NCI-H2196 (cell line): ENCODE measurements at regions not wholly inside any gene's neighbourhood (a gene's known extent, or its start where the extent isn't known, plus 50 kb on each side); places are given as distances from the start of the nearest gene placed in this dataset.
"Not testable (repeated sequence)": the region's sequence is repeated elsewhere in the genome, so short reads cannot be mapped to it uniquely, and the experiment has no call there.

Experiments used
- DNase-seq: peaks from one replicate; lab custom pipeline; 2025; ENCODE audit not compliant: unreplicated experiment; lab: John Stamatoyannopoulos, UW

- no peak for DNase-seq
Observed at GRCh38 chr6:142633317-142633716, 311.7 kb downstream of the HIVEP2 start.

DNA sequence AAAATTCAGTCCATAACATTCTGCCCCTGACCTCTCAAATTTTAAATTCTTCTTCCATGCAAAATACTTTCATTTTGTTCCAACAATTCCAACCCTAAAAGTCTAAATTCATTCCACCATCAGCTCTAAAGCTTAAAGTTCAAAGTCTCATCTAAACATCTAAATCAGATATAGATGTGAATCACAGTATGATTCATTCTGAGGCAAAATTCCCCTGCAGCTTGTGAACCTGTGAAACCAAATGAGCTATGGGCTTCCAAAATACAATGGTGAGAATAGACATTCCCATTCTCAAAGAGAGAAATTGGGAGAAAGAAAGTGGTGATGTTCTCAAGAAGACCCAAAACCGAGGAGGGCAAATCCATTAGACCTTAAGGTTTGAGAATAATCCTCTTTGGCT is 309.8 kb downstream of the HIVEP2 start:
- no peak for DNase-seq

- DNase-seq = no peak
Observed at GRCh38 chr6:142637624-142638351, 307.2 kb downstream of the HIVEP2 start.

- DNase-seq = no peak
Observed at GRCh38 chr6:142642651-142643050, 302.3 kb downstream of the HIVEP2 start.

- DNase-seq = no peak
Observed at GRCh38 chr6:142644866-142645265, 300.1 kb downstream of the HIVEP2 start.

DNA sequence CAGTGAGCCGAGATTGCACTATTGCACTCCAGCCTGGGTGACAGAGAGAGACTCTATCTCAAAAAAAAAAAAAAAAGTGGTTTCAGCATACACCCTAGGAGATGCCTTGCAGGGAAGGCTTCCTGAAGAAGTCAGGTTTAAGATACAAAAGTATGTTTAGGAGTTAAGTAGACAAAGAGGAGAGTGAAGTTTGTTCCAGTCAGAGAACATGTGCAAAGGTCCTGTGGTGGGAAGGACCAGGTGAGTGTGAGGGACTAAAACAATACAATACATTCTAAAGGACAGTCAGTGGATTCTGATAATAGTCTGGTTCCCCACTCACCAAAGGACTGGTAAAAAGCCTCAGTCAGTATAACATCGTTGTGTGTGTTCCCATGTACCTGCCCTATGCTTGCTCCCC is 299.3 kb downstream of the HIVEP2 start:
- no peak for DNase-seq

DNA sequence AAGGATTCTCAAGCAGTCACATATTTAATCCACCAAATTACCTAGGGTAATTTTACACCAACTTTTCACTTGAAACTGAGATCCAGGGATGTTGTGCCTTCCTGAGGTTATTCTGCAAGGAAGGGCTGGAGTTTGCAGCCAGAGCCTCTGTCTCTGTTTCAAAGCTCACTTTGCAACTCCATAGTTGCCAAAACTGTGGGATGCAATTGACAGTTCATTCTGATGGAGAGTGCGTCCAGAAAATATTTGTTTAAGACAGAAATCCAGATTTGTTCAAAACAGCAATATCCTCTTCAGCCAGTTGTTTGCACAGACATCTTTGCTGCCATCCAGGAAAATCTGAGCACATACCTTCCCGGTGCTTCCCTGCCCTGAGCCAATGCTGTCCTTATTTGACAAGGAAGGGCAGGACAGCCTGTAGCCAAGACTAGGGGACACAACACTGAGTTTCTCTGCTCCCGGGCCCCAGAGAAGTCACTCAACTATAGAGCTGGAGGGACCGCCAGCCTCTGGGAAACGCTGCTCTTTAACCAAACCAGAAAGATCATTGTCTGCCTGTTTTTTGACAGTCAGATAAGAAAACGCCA is 297.4 kb downstream of the HIVEP2 start:
- no peak for DNase-seq

DNA sequence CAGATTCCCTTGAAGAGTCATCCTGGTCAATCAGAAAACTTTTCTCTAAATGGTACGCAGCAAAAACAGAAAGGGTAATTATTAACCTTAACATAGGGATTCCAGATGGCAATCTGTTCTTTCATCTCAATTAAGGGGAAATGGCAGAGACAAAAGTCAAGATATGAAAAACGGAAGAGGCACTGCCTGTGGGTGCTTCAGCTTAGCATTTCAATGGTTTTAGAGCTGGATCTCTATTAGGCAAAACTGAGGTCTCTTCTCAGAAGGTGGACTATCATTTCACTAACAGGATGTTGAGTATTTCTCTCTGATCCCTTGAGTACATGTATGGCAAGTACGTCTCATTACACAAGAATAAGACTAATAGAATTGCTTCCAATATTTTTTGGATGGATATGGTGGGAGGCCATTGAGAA is 296.9 kb downstream of the HIVEP2 start:
- DNase-seq = no peak

DNA sequence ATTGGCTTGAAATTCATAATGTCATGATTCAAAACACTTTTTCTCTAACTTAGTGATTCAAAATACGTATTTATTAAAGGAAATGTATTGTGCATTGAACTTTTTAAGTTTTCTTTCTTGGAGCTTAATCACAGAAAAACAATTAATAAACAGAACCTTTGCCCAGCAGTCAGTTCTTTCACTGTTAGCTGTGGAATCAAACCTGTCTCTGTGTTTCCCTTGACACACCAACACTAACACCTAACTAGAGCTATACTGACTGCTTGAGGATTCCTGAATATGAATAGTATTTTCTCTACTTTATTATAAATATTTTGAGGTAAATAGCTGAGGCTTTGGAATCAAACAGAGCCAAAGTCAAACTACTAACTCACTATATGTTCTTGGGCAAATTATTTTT is 296.4 kb downstream of the HIVEP2 start:
- no peak for DNase-seq

DNA sequence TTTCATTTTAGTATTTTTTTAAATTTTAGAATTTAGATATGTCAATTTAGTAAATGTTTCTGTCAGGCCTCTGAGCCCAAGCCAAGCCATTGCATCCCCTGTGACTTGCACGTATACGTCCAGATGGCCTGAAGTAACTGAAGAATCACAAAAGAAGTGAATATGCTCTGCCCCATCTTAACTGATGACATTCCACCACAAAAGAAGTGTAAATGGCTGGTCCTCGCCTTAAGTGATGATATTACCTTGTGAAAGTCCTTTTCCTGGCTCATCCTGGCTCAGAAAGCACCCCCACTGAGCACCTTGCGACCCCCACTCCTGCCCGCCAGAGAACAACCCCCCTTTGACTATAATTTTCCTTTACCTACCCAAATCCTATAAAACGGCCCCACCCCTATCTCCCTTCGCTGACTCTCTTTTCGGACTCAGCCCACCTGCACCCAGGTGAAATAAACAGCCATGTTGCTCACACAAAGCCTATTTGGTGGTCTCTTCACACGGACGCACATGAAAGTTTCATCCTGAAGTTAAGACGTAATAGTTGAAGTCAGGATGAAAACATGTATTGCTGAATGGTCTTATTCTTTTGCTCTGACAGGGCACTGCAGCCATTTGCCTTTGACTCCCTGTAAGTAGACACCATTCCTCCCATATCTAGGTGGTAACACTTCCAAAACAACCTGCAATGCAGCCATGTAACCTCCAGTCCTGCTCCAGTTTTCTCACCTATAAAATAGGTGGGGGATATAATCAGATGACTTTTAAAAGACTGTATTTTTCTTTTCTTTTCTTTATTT is 295.3 kb downstream of the HIVEP2 start:
- not testable (repeated sequence) for DNase-seq

GRCh38 chr6:142651384-142651783 is 293.6 kb downstream of the HIVEP2 start:
- no peak for DNase-seq

GRCh38 chr6:142653710-142654420 is 291.1 kb downstream of the HIVEP2 start:
- DNase-seq = no peak

DNA sequence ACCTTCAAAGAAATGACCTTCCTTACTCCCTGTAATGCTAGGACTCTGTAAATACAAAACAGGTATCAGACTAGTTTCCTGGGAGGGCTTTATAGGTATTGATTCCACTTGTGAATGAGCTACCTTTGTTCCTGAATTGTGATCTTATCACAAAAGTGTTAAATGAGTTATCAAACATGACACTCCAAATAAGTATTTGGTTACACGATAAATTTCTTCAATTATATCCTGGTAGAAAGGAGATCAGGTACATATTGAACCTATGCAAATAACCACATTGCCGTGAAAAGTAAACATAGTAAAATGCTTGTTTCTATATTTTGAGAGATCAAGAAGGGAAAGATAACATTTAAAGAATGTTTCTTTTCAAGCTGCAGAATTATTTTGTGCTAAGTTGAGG is 285.3 kb downstream of the HIVEP2 start:
- DNase-seq = no peak

DNA sequence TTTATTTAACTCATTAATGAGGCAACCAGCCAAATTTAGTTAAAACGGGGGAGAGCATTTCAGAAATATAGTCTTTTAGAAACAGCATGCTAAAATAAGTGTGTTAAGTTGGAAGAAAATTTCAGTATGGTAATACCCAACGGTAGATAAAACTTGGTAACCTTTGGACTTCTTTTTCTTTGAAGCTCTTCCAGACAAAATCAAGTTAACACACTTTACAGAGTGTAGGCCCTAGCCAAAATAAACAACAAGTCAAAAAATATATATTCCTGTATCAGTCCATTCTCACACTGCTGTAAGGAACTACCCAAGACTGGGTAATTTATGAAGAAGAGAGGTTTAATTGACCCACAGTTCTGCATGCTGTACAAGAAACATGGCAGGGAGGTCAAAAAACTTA is 279.6 kb downstream of the HIVEP2 start:
- DNase-seq = no peak

- DNase-seq = no peak
Observed at GRCh38 chr6:142666599-142667185, 278.3 kb downstream of the HIVEP2 start.

- no peak for DNase-seq
Observed at GRCh38 chr6:142669471-142670351, 275.3 kb downstream of the HIVEP2 start.

DNA sequence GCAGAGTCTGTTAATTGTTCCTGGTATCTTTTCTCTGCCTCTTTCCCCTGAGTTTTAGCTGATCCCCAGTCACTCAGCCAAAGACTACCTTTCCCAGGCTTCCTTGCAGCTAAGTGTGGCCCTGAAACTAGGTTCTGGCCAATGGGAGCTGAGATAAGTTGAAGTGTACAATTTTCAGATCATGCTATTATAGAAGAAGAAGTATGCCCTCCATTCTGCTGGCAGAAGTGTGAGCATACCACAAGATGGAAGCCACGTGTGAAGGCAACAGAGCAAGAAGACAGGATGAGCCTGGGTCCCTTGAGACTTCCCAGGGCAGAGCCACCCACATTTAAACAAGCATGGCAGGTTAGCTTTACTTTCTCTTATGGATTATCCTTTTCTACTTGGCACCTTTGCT is 273.2 kb downstream of the HIVEP2 start:
- DNase-seq = no peak

DNA sequence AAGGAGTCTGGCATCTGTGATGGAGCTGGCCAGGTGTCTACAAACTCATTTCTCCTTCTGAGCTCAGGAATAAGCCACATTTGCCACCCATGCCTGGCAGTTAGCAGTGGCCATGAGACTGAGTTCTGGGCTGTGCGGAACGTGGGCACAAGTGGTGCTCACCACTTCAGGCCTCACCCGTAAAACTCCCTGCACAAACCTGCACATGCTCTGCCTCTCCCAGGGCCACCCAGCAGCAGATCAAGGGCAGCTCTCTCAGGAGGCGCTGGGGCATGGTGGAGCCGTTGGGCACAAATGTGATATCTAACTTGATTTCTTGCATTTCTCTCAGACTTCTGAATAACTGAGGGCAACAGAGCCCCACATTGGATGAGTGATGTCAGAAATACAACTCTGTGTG is 269.5 kb downstream of the HIVEP2 start:
- no peak for DNase-seq

- DNase-seq = no peak
Observed at GRCh38 chr6:142676027-142676443, 268.9 kb downstream of the HIVEP2 start.

DNA sequence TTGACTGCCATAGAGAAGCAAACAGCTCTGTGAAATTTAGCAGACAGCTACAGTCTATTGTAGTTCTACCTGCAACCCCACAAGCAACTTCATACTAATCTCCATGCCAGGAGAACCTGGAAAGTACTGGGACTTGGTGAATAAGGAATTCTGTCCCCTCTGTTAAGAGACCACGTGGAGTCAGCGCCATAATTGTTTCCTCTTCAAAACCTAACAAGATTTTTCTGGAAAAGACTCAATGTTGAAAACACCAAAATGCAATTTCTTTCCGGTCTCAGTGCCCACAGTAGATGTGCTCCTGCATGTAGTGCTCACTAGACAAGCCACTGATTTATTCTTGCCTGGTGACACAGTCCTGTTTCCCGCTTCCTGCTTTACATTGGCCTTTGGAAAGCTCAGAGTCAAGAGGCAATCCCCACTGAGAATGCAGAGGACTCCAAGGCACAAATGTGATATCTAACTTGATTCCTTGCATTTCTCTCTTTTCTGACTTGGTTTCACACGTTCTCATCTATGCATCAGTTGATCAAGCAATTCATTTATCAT is 268.3 kb downstream of the HIVEP2 start:
- DNase-seq = no peak
